ENCODE measurements at regions not wholly inside any gene's neighbourhood (a gene's known extent, or its start where the extent isn't known, plus 50 kb on each side); places are given as distances from the start of the nearest gene placed in this dataset.

- no peak for TF ChIP-seq CTCF (IDR thresholded peaks at IDR 0.05)
- no peak for TF ChIP-seq POLR2AphosphoS5 (IDR thresholded peaks at IDR 0.05)
- no peak for TF ChIP-seq POLR2A (IDR thresholded peaks at IDR 0.05)
Observed at GRCh38 chr2:45121236-45121927, 112.1 kb upstream of the SIX2 start.
